Fibroblast of gingiva (primary cell): ENCODE measurements at regions not wholly inside any gene's neighbourhood (a gene's known extent, or its start where the extent isn't known, plus 50 kb on each side); places are given as distances from the start of the nearest gene placed in this dataset.
"Not testable (repeated sequence)": the region's sequence is repeated elsewhere in the genome, so short reads cannot be mapped to it uniquely, and the experiment has no call there.

Source experiments
- DNase-seq: peaks from one replicate; pipeline ENCODE4 v3.0.0-alpha.2; 2011; ENCODE audit warnings: low read depth

DNA sequence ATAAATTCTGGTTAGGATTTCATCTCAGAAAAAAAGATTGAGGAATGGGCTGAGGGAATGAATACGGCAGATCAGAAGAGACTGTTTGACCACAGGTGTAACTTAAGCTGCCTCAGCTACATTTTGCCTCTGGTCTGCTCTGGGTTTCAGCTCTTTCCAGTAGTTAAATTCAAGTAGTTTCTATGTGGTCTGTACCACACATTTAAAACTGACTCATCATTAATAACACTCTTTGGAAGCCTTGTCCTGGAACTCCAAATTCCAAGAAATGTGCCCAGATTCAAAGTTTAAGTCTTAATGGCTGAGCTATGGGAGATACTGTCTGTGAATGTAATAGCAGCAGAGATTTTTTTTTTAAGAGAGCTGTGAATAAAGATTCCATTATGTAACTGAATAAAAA is 133.1 kb upstream of the IGSF10 start:
- DNase-seq: peak; percentile 8

DNA sequence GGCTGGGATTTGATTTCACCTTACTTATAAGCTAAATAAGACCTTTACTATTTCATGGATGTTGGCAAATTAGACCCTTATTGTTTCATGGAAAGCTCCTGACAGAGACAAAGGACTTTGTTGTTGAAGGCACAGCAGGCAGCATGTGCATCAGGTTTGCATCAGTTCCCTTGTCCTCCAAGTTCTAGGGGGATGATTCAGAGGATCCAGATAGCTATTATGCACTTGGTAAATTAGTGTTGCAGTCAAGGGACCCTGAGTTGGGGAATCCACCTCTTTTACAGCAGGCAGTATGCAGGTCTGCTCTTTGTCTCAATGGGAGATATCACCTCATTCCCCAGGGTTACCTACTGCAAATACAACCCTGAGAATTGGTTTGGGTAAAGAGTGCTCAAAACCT is 131.4 kb upstream of the IGSF10 start:
- no peak for DNase-seq

DNA sequence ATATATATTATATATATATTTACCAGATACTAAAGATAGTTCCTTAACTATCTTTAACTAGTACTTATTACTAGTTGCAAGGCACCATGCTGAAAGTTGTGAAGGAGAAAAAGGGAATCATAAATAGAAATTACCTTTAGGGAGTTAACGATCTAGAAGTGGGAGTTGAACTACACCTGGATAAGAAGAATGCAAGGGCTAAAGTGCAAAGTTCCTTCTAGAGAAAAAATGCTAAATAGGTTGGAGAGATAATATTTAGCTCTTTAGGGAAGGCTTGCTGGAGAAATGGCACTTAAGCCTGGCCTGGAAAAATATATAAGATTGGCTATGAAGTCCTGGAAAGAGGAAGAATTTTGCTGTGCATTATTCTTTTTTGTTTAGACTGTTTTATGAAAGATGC is 130.6 kb upstream of the IGSF10 start:
- DNase-seq: no peak

DNA sequence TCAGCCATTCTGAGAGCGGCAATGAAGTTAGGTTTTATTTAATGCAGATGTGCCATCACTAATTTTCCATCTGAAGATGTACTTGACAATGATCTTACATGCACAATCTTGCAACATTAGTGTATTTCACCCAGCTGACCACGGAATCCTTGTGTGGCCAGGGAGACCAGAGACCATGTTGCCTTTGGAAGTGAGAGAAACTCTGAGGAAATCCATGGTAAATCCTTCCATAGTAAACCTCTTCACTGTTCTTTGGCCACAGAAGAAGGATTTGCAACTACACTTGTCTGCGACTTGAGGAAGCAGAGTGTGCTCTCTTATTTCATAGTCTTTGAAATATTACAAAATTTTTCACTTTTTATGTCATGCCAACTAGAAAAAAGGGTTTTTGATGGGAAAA is 128.4 kb upstream of the IGSF10 start:
- DNase-seq: peak; percentile 77

DNA sequence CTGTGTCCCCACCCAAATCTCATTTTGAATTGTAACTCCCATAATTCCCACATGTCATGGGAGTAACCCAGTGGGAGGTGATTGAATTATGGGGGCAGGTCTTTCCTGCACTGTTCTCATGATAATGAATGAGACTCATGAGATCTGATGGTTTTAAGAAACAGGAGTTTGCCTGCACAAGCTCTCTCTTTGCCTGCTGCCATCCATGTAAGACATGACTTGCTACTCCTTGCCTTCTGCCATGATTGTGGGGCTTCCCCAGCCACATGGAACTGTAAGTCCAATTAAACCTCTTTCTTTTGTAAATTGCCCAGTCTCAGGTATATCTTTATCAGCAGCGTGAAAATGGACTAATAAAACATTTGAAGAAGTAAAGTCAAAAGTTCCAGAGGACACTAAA is 126.8 kb upstream of the IGSF10 start:
- not testable (repeated sequence) for DNase-seq

DNA sequence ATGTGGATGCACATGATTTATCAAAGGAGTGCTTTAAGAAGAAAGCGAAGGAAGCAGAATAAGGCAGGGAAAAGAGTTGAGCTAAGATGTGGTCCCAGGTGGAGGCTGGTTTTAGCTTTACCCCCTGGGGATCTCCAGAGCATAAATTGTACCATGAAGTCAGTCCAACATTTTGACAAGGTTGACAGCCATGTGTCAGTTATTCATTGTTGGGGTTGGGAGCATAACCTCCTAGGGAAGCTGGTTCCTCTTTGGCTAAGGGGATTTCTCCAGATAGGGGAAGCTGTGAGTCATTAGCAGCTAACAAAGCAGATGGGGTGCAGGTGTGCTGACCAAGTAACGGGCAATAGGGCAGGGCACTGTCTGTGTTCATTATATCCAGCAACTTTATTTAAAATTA is 123.7 kb upstream of the IGSF10 start:
- no peak for DNase-seq

DNA sequence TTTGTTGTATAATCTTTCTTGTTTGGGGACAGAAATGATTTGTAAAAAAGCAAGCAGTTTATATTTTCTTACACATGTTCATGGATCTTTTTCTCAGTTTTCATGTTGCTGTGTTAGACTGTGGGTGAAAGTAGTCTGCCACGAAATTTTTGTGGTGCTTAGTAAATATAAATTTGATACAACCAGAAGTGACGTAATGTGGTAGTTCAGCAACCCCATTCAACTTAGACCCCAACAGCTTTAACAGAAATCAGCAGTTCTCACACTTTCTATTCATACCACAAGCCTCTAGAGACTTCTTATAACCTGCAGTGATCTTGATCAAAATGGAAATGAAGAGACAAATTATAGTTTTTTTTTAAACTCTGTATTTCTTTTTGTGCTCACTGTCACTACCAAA is 120.2 kb upstream of the IGSF10 start:
- peak; percentile 64 for DNase-seq

DNA sequence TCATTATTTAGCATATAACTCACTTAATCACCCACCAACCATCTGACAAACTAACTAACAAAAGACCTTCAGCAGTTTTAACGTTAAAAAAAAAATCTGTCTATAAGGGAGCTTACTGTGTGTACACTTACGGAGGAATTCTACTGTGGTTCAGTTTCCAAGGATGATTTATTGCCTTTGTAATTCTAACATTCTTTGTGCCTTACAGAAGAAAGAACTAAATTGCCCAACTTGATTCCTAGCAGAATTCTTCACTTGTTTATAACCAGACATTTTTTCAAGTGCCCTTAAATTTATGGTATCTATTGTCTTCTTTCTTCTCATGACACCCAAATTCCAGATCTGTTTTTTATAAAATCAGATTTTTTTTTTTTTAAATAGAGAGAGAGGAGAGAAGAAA is 119.7 kb upstream of the IGSF10 start:
- peak; percentile 89 for DNase-seq

DNA sequence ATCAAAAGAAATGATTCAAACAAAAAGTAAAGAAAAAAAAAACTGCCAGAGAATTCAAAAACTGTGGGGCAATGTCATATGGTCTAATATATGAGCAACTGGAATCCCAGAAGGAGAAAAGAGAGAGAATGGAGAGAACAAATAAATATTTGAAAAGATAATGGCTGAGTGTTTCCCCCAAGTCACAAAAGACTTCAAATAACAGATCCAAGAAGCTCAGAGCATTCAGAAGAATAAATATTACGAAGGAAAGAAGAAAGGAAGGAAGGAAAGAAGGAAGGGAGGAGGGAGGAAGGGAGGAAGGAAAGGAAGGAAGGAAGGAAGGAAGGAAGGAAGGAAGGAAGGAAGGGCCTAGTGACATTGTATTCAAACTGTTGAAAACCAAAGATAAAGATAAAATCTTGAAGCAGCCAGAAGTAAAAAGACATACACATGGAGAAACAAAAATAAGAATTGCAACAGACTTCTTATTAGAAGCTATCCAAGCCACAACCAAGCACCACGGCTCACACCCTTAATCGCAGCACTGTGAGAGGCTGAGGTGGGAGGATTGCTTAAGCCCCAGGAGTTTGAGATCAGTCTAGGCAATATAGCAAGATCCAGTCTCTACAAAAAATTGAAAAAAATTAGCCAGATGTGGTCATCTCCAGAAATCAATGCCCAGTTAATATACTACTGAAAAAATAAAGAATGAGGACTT is 118.9 kb upstream of the IGSF10 start:
- peak; percentile 64 for DNase-seq

DNA sequence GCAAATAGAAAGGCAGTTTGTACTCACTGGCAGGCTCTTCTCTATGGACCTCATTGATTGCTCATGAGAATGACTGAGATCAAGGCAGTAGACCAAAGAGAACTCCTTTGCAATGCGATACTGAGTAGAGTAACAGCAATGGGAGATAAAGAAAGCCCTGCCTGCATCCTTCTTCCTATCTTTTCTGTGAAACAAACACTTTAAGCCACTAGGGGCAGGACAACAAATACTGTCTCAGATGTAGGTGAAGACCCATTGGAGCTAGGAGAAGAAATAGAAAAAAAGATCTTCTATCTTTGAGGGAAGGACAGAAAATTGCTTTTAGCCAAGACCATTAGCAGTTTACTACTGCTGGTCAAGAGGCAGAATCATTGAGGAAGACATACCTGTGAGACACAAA is 117.6 kb upstream of the IGSF10 start:
- no peak for DNase-seq

DNA sequence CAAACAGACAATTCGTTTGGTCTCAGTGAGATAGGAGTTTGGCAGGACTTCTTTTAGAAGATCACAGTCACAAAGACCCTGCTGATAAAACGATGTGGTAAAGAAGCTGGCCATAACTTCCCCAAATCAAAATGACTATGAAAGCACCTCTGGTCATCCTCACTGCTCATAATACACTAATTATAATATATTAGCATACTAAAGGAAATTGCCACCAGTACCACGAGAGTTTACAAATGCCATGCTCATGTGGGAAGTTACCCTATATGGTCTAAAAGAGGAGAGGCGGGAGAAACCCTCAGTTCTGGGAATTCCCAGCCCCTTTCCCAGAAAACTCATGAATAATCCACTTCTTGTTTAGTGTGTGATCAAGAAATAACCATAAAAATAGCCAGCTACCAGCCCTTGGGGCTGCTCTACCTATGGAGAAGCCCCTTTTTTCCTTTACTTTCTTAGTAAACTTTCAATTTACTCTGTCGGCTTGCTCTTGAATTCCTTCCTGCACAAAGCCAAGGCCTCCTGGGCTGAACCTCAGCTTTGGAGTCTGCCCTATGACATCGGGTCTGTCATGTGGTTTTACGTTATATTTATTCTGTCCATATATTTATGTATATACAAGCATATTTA is 115.8 kb upstream of the IGSF10 start:
- no peak for DNase-seq

DNA sequence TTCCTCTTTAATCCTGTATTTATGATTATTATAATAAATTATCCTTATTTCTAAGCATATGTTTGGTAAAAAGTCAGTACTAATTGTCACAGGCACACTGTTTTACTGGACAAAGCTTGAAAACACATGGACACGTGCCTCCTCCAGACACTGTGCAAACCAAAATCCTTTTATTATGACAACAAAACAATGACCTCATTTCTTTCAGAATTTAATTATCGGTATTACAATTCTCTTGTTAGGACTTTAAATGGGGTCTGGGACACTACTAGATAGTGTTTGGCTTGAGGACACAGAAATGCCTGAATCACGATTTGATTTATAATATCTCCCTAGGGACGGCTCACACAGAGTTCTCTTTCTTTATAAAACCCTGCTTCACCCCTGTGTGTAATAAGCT is 107.3 kb upstream of the IGSF10 start:
- peak; percentile 14 for DNase-seq

DNA sequence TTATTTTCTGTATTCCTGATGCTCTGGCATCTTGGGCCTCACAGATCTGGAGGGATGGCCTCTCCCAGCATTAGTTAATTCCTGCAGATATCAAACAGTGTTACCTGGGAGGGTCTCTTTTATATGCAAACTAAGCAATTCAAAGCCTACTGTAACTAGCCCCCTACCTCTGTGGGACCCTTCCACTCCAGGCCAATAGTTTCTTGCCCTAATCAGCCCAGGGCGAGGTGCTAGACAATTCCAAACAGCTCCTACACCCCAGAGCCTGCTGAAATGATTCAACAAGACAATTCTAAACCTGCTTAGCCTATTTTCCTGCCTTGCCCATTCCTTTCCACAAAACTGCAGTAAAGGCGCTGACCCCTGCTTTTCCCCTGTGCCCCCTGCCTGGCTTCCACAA is 106.6 kb upstream of the IGSF10 start:
- DNase-seq: no peak

DNA sequence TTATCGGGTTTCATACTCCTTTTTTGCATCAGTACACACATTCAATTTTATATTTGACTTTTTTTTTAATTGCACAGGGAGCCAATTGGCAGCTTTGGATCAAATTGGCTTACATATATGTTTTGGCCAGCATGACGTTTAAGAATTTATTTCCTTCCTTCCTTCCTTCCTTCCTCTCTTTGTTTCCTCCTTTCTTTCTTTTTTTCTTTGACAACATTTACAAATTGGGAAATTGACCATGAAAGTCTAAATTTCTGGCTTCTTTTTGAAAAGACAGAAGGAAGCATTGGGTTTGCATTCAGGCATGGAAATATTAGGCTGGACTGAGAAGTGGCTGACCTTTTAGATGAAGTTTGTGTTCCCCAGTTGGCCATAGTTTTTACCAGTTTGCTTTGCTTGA is 103.4 kb upstream of the IGSF10 start:
- no peak for DNase-seq

DNA sequence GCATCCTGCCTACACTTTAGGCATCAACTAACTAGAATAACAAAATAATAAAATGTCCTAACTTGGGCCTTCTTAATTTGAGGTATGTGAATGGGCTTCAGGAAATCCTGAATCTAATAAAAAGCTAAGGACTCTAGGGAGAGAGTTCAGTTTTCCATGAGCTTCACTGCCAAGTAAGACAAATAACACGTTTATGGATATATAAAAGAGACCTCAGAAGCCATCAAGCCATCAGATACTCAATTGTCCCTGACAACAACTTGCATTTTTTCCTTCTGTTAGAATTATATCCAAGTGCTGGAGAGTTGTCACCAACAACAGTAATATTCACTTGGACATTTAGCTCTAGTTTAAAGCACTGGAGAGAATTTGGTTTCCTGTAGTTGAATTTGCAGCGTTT is 102.4 kb upstream of the IGSF10 start:
- no peak for DNase-seq

DNA sequence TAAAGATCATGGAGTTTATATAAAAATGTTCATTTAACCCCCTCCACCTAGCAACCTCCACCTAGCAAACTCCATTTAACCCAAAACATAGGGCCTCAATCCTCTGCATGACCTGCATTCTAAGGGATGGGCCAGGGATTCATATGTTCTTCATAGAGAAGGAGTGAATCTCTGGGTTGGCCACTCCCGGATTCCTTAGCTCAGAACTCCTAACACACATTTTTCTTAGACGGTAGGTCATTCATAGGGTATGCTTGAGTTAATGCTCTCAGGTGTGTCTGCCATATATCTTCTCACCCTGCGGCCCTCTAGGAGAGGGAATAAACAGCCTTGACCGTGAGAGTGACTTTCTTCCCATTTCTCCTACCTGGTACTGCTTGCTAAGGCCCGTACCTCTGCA is 102.0 kb upstream of the IGSF10 start:
- DNase-seq: no peak

DNA sequence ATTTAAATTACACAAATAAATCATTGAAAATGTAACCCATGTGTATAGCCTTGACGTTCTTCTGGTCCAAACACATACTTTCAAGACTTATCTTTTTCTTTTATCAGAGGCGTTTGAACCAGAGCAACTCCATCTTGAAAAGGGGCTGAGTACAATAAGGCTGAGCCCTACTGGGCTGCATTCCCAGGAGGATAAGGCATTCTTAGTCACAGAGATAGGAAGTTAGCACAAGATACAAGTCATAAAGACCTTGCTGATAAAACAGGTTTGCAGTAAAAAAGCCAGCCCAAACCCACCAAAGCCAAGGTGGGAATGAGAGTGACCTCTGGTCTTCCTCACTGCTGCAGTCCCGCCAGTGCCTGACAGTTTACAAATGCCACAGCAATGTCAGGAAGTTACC is 101.0 kb upstream of the IGSF10 start:
- no peak for DNase-seq

DNA sequence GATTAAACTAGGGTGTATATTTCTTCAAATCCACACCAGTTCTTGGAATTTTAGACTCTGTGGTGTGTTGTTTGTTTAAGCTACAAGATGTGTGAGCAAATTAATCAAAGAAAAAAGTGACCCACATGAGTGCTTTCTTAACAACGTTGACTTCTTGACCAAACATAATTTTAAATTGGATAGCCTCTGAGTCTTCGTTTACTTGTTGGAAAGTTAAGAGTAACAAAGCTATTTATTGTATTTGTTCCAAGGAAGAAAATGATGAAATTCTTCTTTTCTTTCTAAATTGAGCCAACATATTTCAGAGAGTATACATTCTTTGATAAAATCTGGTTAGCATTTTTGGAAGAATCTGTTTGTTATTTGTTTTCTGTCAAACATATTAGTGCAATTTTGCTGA is 99.9 kb upstream of the IGSF10 start:
- DNase-seq: peak; percentile 70

DNA sequence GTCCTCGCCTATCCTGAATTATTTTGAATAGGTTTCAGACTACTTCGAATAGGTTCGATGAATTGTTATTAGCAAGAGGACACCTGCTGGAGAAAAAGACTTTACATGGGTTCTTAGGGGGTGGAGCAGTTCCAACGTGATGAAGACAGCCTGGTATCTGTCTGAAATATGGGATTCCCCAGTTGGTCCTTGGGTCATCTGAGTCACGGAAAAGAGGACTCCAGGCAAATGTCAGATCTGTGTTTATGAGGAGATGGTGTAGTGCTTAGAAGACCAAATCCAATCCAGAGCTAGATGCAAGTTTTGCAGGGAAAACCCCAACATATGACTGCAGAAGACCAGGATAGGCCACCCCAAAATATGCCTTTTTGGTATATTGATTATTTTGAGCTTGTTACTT is 98.9 kb upstream of the IGSF10 start:
- no peak for DNase-seq

DNA sequence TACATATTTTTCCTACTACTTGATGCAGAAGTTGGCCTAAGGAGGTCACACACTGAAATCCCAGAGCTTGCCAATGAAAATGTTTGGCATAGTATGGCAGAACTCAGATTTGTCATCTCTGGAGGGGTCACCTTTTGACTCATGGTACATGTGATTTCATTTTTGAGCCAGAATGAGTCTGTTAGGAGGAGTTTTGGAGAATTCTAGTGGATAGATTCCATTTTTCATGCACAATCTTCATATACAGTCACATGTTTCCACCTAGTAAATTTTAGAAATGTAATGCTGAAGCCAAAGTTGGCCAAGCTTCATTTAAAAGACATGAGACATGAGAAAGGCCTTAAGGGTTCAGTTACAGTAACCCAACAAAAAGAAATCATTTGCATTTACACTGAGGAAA is 97.8 kb upstream of the IGSF10 start:
- DNase-seq: peak; percentile 95

DNA sequence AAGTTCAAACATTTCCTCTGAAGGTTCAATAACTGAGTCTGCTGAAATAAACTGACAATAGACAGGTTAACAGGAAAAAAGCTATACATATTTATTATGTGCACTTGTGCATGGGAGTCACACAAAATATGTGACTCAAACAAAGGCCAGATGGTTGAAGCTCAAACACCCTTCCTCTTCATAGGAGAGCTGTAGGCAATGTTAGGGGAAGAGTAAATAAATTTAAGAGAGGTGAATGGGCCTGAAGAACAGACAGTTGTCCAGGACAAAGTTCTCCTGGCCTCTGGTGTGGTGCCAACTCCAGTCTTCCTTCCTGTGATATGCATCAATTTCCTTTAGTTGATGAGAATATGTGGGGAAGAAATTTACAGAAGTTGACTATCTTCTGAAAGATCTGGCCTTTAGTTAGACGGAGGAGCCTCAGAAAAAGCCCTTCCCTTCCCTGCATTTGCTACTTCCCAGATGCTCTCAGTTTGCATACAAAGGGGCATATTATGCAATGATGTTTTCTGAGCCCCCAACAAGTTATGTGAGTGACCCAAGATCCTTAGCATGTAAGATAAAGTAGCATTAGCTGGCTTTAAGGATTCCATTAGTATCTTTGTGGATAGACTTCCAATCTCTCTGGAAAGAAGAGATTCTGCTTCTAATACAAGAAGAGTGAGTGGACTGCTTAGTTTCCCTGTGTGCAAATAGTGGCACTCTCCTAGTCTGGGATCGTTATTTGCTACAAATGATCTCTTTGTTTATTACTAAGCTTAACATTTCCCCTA is 96.4 kb upstream of the IGSF10 start:
- DNase-seq: no peak

DNA sequence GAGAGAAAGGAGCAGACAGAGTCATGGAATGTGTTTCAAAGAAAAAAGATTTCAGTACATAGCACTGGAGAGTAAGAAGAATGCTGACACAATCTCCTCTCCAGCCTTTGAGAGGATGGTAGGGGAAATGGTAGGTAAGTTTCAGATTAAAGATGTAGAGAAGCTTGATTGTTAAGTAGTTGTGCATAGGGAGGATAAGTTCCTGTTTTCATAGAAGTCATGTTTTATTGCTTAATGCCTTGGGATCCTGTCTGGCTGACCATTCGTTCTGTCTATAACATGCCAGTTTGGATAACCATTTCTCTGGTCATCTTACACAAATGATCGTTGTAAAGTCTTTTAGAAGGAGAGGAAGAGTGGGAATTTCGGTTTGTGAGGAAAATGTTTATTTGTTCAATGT is 95.7 kb upstream of the IGSF10 start:
- DNase-seq: no peak

DNA sequence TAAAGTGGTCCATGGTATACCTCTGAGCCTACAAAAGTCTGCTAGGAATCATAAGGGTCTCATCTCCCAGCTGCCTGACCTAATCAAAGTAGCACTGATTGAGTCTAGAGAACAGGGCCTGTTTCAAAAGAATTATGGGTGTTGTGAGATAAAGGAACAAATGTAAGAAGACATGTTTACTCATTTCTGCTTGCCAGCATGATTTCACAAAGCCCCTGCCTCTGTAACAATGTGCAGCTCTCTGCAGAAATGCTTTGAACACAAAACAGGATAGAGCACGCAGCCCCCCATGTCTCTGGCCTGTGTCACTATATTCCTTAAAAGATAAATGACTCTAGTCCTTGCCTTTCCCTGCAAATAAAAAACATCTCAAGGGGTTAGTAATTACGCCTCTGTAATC is 94.7 kb upstream of the IGSF10 start:
- no peak for DNase-seq

DNA sequence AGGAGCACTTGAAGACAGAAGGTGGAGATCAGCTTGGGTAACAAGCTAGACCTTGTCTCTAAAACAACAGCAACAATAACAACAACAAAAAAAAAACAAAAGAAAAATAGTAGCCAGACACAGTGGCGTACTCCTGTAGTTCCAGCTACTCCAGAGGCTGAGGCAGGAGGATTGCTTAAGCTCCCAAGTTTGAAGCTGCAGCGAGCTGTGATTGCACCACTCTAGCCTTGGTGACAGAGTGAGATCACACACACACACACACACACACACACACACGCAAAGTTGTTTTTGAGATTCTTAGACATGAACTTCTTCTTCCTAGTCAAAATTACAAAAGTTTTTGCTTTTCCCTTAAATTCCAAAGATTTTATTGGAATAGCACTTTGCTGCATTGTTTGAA is 93.0 kb upstream of the IGSF10 start:
- peak; percentile 71 for DNase-seq
